Mesothelial cell of epicardium (in vitro differentiated cells): ENCODE measurements at regions not wholly inside any gene's neighbourhood (a gene's known extent, or its start where the extent isn't known, plus 50 kb on each side); places are given as distances from the start of the nearest gene placed in this dataset.

Experiments used
- DNase-seq, 2 experiments: peaks; one replicate each; pipeline ENCODE4 v3.0.0; 2021; ENCODE audit warnings: low spot score in 2 of 2; ENCODE audit not compliant: unreplicated experiment in 2 of 2
- H3K27ac Mint-ChIP-seq: 2 replicates; pipeline ENCODE4 v1.8.0; 2021; ENCODE audit warnings: mixed read lengths
- H3K27me3 Mint-ChIP-seq: 2 replicates; pipeline ENCODE4 v1.8.0; 2021; ENCODE audit warnings: low read depth, mixed read lengths
- H3K36me3 Mint-ChIP-seq: 2 replicates; pipeline ENCODE4 v1.8.0; 2021; ENCODE audit warnings: mixed read lengths
- H3K4me1 Mint-ChIP-seq: 2 replicates; pipeline ENCODE4 v1.8.0; 2021; ENCODE audit warnings: mixed read lengths
- H3K4me3 Mint-ChIP-seq: 2 replicates; pipeline ENCODE4 v1.8.0; 2021; ENCODE audit warnings: mild to moderate bottlenecking, moderate library complexity, mixed read lengths
- H3K9me3 Mint-ChIP-seq: 2 replicates; pipeline ENCODE4 v1.8.0; 2021; ENCODE audit warnings: mixed read lengths
- CTCF ChIP-seq: fragments of 200-600 bp; sonication (generic); IDR thresholded peaks from one replicate; pipeline ENCODE4 v1.5.0; 2021; ENCODE audit warnings: antibody characterized with exemption; ENCODE audit not compliant: unreplicated experiment

GRCh38 chr10:31617757-31618156, 298.7 kb downstream of the ZEB1 start:
- peaks cover 4% of the 10 kb centered on the region for H3K4me1 Mint-ChIP-seq
- no peak for TF ChIP-seq CTCF
- H3K27me3 Mint-ChIP-seq: peaks cover 2% of the 10 kb centered on the region
- H3K4me3 Mint-ChIP-seq: no peak overlapping the region
- H3K36me3 Mint-ChIP-seq: no peaks in the 10 kb centered on the region
- H3K27ac Mint-ChIP-seq: no peak overlapping the region
- H3K9me3 Mint-ChIP-seq: peaks cover 7% of the 10 kb centered on the region
- no peak for DNase-seq

DNA sequence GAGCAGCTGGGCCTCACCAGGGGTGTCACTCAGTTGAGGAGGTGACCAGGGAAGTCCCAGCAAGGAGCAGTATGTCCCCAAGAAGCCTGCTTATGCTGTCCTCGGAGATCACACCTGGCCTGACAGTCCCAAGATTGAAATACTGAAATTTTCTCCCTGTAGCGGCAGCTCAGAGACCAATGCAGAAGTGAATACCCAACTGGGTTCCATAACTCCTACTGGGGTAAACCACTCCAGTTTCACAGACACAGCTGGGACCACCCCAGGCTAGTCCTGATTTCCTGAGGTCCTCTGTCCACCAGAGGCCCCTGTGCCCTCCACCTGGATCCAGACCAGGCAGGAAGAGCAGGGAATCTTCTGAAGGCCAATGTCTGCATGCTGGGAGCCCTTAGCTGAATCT, 298.1 kb downstream of the ZEB1 start:
- TF ChIP-seq CTCF: no peak
- DNase-seq: no peak
- Mint-ChIP-seq H3K4me3 (no peak overlapping the region), H3K4me1 (peaks cover 4% of the 10 kb centered on the region), H3K36me3 (no peaks in the 10 kb centered on the region), H3K9me3 (peaks cover 7% of the 10 kb centered on the region), H3K27ac (no peak overlapping the region), H3K27me3 (peaks cover 2% of the 10 kb centered on the region)

GRCh38 chr10:31615129-31615528, 296.1 kb downstream of the ZEB1 start:
- H3K27me3 Mint-ChIP-seq: peaks cover 5% of the 10 kb centered on the region

GRCh38 chr10:31614611-31615010, 295.6 kb downstream of the ZEB1 start:
- Mint-ChIP-seq H3K4me3 (no peak overlapping the region), H3K27ac (no peak overlapping the region), H3K4me1 (peaks cover 4% of the 10 kb centered on the region), H3K36me3 (no peaks in the 10 kb centered on the region), H3K9me3 (peaks cover 10% of the 10 kb centered on the region), H3K27me3 (peaks cover 5% of the 10 kb centered on the region)
- no peak for DNase-seq
- TF ChIP-seq CTCF: no peak

More at GRCh38 chr10:31615129-31615528, 296.1 kb downstream of the ZEB1 start:
- no peak for TF ChIP-seq CTCF
- Mint-ChIP-seq H3K36me3 (no peaks in the 10 kb centered on the region), H3K4me3 (no peak overlapping the region), H3K27ac (no peak overlapping the region), H3K4me1 (peaks cover 4% of the 10 kb centered on the region), H3K9me3 (peaks cover 10% of the 10 kb centered on the region)
- no peak for DNase-seq

GRCh38 chr10:31612082-31612481, 293.1 kb downstream of the ZEB1 start:
- H3K4me1 Mint-ChIP-seq: no peaks in the 10 kb centered on the region
- H3K27me3 Mint-ChIP-seq: peaks cover 5% of the 10 kb centered on the region
- H3K9me3 Mint-ChIP-seq: peaks cover 10% of the 10 kb centered on the region
- no peaks in the 10 kb centered on the region for H3K36me3 Mint-ChIP-seq
- no peak for TF ChIP-seq CTCF
- no peak for DNase-seq
- no peak overlapping the region for H3K27ac Mint-ChIP-seq
- H3K4me3 Mint-ChIP-seq: no peak overlapping the region

DNA sequence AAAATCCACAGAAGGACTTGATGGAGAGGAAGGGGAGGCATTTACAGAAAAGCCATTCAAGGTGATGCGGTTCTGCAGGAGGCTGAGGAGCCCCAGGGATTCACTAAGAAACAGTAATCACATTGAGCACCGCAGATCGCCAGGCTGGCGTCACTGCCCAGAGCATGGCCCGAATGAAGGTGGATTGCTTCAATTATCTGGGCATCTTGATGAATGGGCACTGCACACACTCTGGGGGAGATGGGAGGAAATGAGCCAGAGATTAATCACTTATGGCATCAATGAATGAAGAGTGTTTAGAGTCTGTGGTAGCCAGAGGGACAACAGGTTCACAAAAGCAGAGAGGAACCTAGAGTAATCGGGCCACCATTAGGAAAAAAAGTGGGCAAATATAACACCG, 292.1 kb downstream of the ZEB1 start:
- Mint-ChIP-seq H3K9me3 (peaks cover 10% of the 10 kb centered on the region), H3K4me1 (no peaks in the 10 kb centered on the region), H3K36me3 (no peaks in the 10 kb centered on the region), H3K27ac (no peak overlapping the region), H3K27me3 (peaks cover 5% of the 10 kb centered on the region), H3K4me3 (no peak overlapping the region)
- no peak for DNase-seq
- TF ChIP-seq CTCF: no peak
